ENCODE measurements at regions not wholly inside any gene's neighbourhood (a gene's known extent, or its start where the extent isn't known, plus 50 kb on each side); places are given as distances from the start of the nearest gene placed in this dataset.

- no peak for TF ChIP-seq CTCF (IDR thresholded peaks at IDR 0.05)
- TF ChIP-seq POLR2A (IDR thresholded peaks at IDR 0.05), result no peak
- intact Hi-C loops (cut with DNase I; ENCODE audit: low total_unique reads), result no loop called here
These were observed 273.4 kb downstream of the IGSF11 start for GRCh38 chr3:118761291-118761606.

GRCh38 chr3:118765636-118766305 is 268.9 kb downstream of the IGSF11 start:
- WGBS, 2 donors, result 91 to 92% methylated on average over 3 of the region's 3 CpGs

More at GRCh38 chr3:118761291-118761606, 273.4 kb downstream of the IGSF11 start:
- no peak overlapping the region for H3K4me3 ChIP-seq (ENCODE audit: low read depth, poor library complexity, severe bottlenecking)
- DNase-seq (ENCODE audit: low spot score in 2 of 2), result no peak

GRCh38 chr3:118766306-118766669 is 268.4 kb downstream of the IGSF11 start:
- no peak for DNase-seq (ENCODE audit: low spot score in 2 of 2)
- intact Hi-C loops (cut with DNase I; ENCODE audit: low total_unique reads), result no loop called here
- H3K4me3 ChIP-seq (ENCODE audit: low read depth, poor library complexity, severe bottlenecking), result no peak overlapping the region
- TF ChIP-seq POLR2A (IDR thresholded peaks at IDR 0.05) (no peak), CTCF (IDR thresholded peaks at IDR 0.05) (no peak)

More at GRCh38 chr3:118765636-118766305, 268.9 kb downstream of the IGSF11 start:
- no peak for DNase-seq (ENCODE audit: low spot score in 2 of 2)
- no peak overlapping the region for H3K4me3 ChIP-seq (ENCODE audit: low read depth, poor library complexity, severe bottlenecking)
- intact Hi-C loops (cut with DNase I; ENCODE audit: low total_unique reads), result no loop called here
- TF ChIP-seq CTCF (IDR thresholded peaks at IDR 0.05) (no peak), POLR2A (IDR thresholded peaks at IDR 0.05) (no peak)

GRCh38 chr3:118772036-118772435 is 262.6 kb downstream of the IGSF11 start:
- WGBS, 2 donors, result 58 to 59% methylated on average over 2 of the region's 2 CpGs
- H3K4me3 ChIP-seq (ENCODE audit: low read depth, poor library complexity, severe bottlenecking), result no peak overlapping the region
- no peak for TF ChIP-seq POLR2A (IDR thresholded peaks at IDR 0.05)
- no peak for TF ChIP-seq CTCF (IDR thresholded peaks at IDR 0.05)
- no peak for DNase-seq (ENCODE audit: low spot score in 2 of 2)
- intact Hi-C loops (cut with DNase I; ENCODE audit: low total_unique reads), result no loop called here

- intact Hi-C loops (cut with DNase I; ENCODE audit: low total_unique reads), result no loop called here
- no peak for TF ChIP-seq POLR2A (IDR thresholded peaks at IDR 0.05)
- no peak for TF ChIP-seq CTCF (IDR thresholded peaks at IDR 0.05)
These were observed 262.1 kb downstream of the IGSF11 start for GRCh38 chr3:118772547-118773011.

GRCh38 chr3:118775021-118775420 is 259.6 kb downstream of the IGSF11 start:
- intact Hi-C loops (cut with DNase I; ENCODE audit: low total_unique reads), result no loop called here
- TF ChIP-seq POLR2A (IDR thresholded peaks at IDR 0.05) (no peak), CTCF (IDR thresholded peaks at IDR 0.05) (no peak)
- no peak overlapping the region for H3K4me3 ChIP-seq (ENCODE audit: low read depth, poor library complexity, severe bottlenecking)
- DNase-seq (ENCODE audit: low spot score in 2 of 2), result no peak

More at GRCh38 chr3:118772547-118773011, 262.1 kb downstream of the IGSF11 start:
- no peak overlapping the region for H3K4me3 ChIP-seq (ENCODE audit: low read depth, poor library complexity, severe bottlenecking)
- DNase-seq (ENCODE audit: low spot score in 2 of 2), result no peak

Measured in lower leg skin (tissue), 4 donors.